H9 (cell line): ENCODE measurements at regions not wholly inside any gene's neighbourhood (a gene's known extent, or its start where the extent isn't known, plus 50 kb on each side); places are given as distances from the start of the nearest gene placed in this dataset.

ENCODE experiments used
- DNase-seq: peaks from one replicate; pipeline ENCODE4 v3.0.0-alpha.2; 2017
- H2AFZ ChIP-seq: one replicate; pipeline ENCODE4 v1.6.1; 2013; ENCODE audit warnings: mild to moderate bottlenecking, low read length, control low read depth, moderate library complexity
- H2AK5ac ChIP-seq: 2 replicates; pipeline ENCODE4 v1.6.1; 2013; ENCODE audit warnings: low read length, control low read depth, mixed read lengths; ENCODE audit not compliant: insufficient read length
- H2BK120ac ChIP-seq: one replicate; pipeline ENCODE4 v1.6.1; 2013; ENCODE audit warnings: low read depth, mild to moderate bottlenecking, low read length, control low read depth, inconsistent platforms; ENCODE audit not compliant: poor library complexity, severe bottlenecking
- H2BK12ac ChIP-seq: 2 replicates; pipeline ENCODE4 v1.6.1; 2013; ENCODE audit warnings: low read length, control low read depth, mixed read lengths, low read depth; ENCODE audit not compliant: insufficient read length
- H2BK15ac ChIP-seq: 2 replicates; pipeline ENCODE4 v1.6.1; 2013; ENCODE audit warnings: low read depth, low read length, control low read depth
- H2BK20ac ChIP-seq: one replicate; pipeline ENCODE4 v1.6.1; 2013; ENCODE audit warnings: low read depth, mild to moderate bottlenecking, low read length, control low read depth, inconsistent platforms; ENCODE audit not compliant: poor library complexity, severe bottlenecking
- H2BK5ac ChIP-seq: 2 replicates; pipeline ENCODE4 v1.6.1; 2013; ENCODE audit warnings: low read length, control low read depth, mixed read lengths; ENCODE audit not compliant: insufficient read length
- H3K14ac ChIP-seq: 2 replicates; pipeline ENCODE4 v1.6.1; 2013; ENCODE audit warnings: low read length, control low read depth; ENCODE audit not compliant: insufficient read depth
- H3K18ac ChIP-seq: 2 replicates; pipeline ENCODE4 v1.6.1; 2013; ENCODE audit warnings: low read depth, mild to moderate bottlenecking, mixed read lengths, low read length, control low read depth; ENCODE audit not compliant: insufficient read length
- H3K23ac ChIP-seq: 2 replicates; pipeline ENCODE4 v1.6.1; 2013; ENCODE audit warnings: low read length, control low read depth, mixed read lengths, low read depth; ENCODE audit not compliant: insufficient read length
- H3K23me2 ChIP-seq: 2 replicates; pipeline ENCODE4 v1.6.1; 2013; ENCODE audit warnings: low read depth, mild to moderate bottlenecking, mixed read lengths, low read length, control low read depth; ENCODE audit not compliant: insufficient read length, poor library complexity, severe bottlenecking
- H3K27ac ChIP-seq: 2 replicates; pipeline ENCODE4 v1.5.1; 2013; ENCODE audit warnings: low read length, control low read depth, mixed read lengths, low read depth; ENCODE audit not compliant: insufficient read length
- H3K27me3 ChIP-seq: 2 replicates; pipeline ENCODE4 v1.6.1; 2013; ENCODE audit warnings: low read length, control low read depth, inconsistent platforms; ENCODE audit not compliant: insufficient read depth
- H3K4ac ChIP-seq: 2 replicates; pipeline ENCODE4 v1.6.1; 2013; ENCODE audit warnings: low read depth, mild to moderate bottlenecking, control low read depth, inconsistent platforms, low read length, moderate library complexity
- H3K4me1 ChIP-seq: 2 replicates; pipeline ENCODE4 v1.6.1; 2013; ENCODE audit warnings: low read length, control low read depth, inconsistent platforms; ENCODE audit not compliant: insufficient read depth
- H3K4me2 ChIP-seq: 2 replicates; pipeline ENCODE4 v1.6.1; 2013; ENCODE audit warnings: low read length, control low read depth, mixed read lengths; ENCODE audit not compliant: insufficient read length, insufficient read depth
- H3K56ac ChIP-seq: 2 replicates; pipeline ENCODE4 v1.6.1; 2013; ENCODE audit warnings: low read depth, mild to moderate bottlenecking, mixed read lengths, low read length, control low read depth; ENCODE audit not compliant: insufficient read length
- H3K79me1 ChIP-seq: 2 replicates; pipeline ENCODE4 v1.6.1; 2013; ENCODE audit warnings: low read depth, mild to moderate bottlenecking, moderate library complexity, low read length, control low read depth, inconsistent platforms; ENCODE audit not compliant: insufficient read depth, poor library complexity, severe bottlenecking
- H3K79me2 ChIP-seq: 2 replicates; pipeline ENCODE4 v1.6.1; 2013; ENCODE audit warnings: low read length, control low read depth, inconsistent platforms; ENCODE audit not compliant: insufficient read depth
- H3K9ac ChIP-seq: 2 replicates; pipeline ENCODE4 v1.6.1; 2013; ENCODE audit warnings: low read length, control low read depth, mixed read lengths; ENCODE audit not compliant: insufficient read length; ENCODE audit errors: extremely low read depth
- H3K9me3 ChIP-seq: one replicate; pipeline ENCODE4 v1.6.1; 2013; ENCODE audit warnings: low read depth, low read length, inconsistent platforms; ENCODE audit not compliant: control insufficient read depth
- H3T11ph ChIP-seq: one replicate; pipeline ENCODE4 v1.6.1; 2013; ENCODE audit warnings: mild to moderate bottlenecking, low read length, control low read depth, inconsistent platforms
- H4K20me1 ChIP-seq: one replicate; pipeline ENCODE4 v1.6.1; 2013; ENCODE audit not compliant: control insufficient read depth, insufficient read length, insufficient read depth
- H4K5ac ChIP-seq: 2 replicates; pipeline ENCODE4 v1.6.1; 2013; ENCODE audit warnings: low read depth, mild to moderate bottlenecking, mixed read lengths, low read length, control low read depth; ENCODE audit not compliant: insufficient read length
- H4K8ac ChIP-seq: replicated peaks from 2 replicates; pipeline ENCODE4 v1.6.1; 2013; ENCODE audit warnings: low read length, control low read depth, mixed read lengths, low read depth; ENCODE audit not compliant: insufficient read length
- H4K91ac ChIP-seq: 2 replicates; pipeline ENCODE4 v1.6.1; 2013; ENCODE audit warnings: low read depth, mild to moderate bottlenecking, moderate library complexity, mixed read lengths, low read length, control low read depth; ENCODE audit not compliant: insufficient read length
- H3K27ac Mint-ChIP-seq, 3 experiments: 2 replicates in 2 of 3; 3 replicates in 1 of 3; pipeline ENCODE4 v1.8.0; 2020 to 2021; ENCODE audit warnings: mixed read lengths in 3 of 3, mild to moderate bottlenecking in 1 of 3, moderate library complexity in 1 of 3
- H3K27me3 Mint-ChIP-seq: 2 replicates; pipeline ENCODE4 v1.8.0; 2021; ENCODE audit warnings: low read depth, mild to moderate bottlenecking, moderate library complexity, mixed read lengths
- H3K36me3 Mint-ChIP-seq, 3 experiments: 2 replicates in 2 of 3; 3 replicates in 1 of 3; pipeline ENCODE4 v1.8.0; 2020 to 2021; ENCODE audit warnings: low read depth in 3 of 3, mixed read lengths in 3 of 3; ENCODE audit not compliant: insufficient read depth in 1 of 3
- H3K4me1 Mint-ChIP-seq, 2 experiments: 2 replicates each; pipeline ENCODE4 v1.8.0; 2020; ENCODE audit warnings: mixed read lengths in 2 of 2
- H3K4me3 Mint-ChIP-seq, 2 experiments: 2 replicates in 1 of 2; 3 replicates in 1 of 2; pipeline ENCODE4 v1.8.0; 2020 to 2021; ENCODE audit warnings: mild to moderate bottlenecking in 2 of 2, mixed read lengths in 2 of 2, moderate library complexity in 1 of 2
- H3K9me3 Mint-ChIP-seq, 2 experiments: 2 replicates in 1 of 2; 3 replicates in 1 of 2; pipeline ENCODE4 v1.8.0; 2020; ENCODE audit warnings: mild to moderate bottlenecking in 2 of 2, mixed read lengths in 2 of 2, moderate library complexity in 1 of 2
- WGBS: extraction: QIAGEN DNeasy Blood & Tissue Kit; methylation state at CpG from one replicate; pipeline ENCODE4 v1.1.7; 2013; ENCODE audit warnings: missing lambda C conversion rate, low lambda C conversion rate, mixed read lengths; ENCODE audit not compliant: insufficient read length; ENCODE audit errors: extremely low coverage; 5-methylcytosine and 5-hydroxymethylcytosine counted together
- TF ChIP-seq, protein P1 (sequence below): fragments of 200-600 bp; sonication (generic); conservative IDR thresholded peaks from 3 replicates; pipeline ENCODE4 v1.8.0; 2021; ENCODE audit warnings: antibody characterized with exemption, mild to moderate bottlenecking

DNA sequence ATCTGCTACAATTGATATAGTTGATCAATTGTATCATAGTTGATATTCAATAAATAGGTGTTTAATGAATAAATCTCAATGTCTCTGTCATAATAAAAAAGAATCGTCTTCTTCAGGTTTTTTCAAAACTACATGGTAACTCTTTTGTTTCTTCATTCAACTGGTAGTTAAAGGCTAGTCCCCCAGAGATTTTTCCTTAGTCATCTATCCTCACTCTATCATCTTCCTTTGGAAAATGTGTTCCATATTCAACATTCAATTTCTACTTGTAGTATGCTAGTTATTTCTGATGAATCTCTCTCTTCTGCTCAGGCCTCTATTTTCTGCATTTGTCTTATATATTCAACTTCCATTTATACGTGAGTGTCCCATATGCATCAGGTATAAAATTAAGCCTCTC, 558.8 kb downstream of the KCNT2 start:
- Histone ChIP-seq H3K4me2 (no peak overlapping the region), H3K79me2 (no peaks in the 10 kb centered on the region), H2BK120ac (no peak overlapping the region), H3K9ac (no peak overlapping the region), H4K20me1 (no peaks in the 10 kb centered on the region), H2BK15ac (no peak overlapping the region), H3K18ac (no peak overlapping the region), H2AK5ac (no peak overlapping the region), H4K8ac (no peak overlapping the region), H2BK5ac (no peak overlapping the region), H3K27ac (no peak overlapping the region), H3K14ac (no peak overlapping the region), H2BK12ac (no peak overlapping the region), H3K23me2 (no peaks in the 10 kb centered on the region), H3K23ac (no peak overlapping the region), H3K9me3 (no peaks in the 10 kb centered on the region), H3K27me3 (no peaks in the 10 kb centered on the region), H2AFZ (no peak overlapping the region), H3K79me1 (no peaks in the 10 kb centered on the region), H4K91ac (no peak overlapping the region), H3T11ph (no peak overlapping the region), H2BK20ac (no peak overlapping the region), H4K5ac (no peak overlapping the region), H3K4ac (no peak overlapping the region), H3K4me1 (no peaks in the 10 kb centered on the region), H3K56ac (no peak overlapping the region)
- H3K9me3 Mint-ChIP-seq, result no peaks in the 10 kb centered on the region
- H3K4me3 Mint-ChIP-seq, result no peak overlapping the region
- no peaks in the 10 kb centered on the region; a peak in 1 of 4 replicates for H3K4me1 Mint-ChIP-seq
- WGBS, result no CpG with 5 or more reads among the region's 2 CpGs
- peak overlapping the region in 1 of 3 experiments; percentile 25; a peak in 2 of 7 replicates for H3K27ac Mint-ChIP-seq
- TF ChIP-seq, protein P1, sequence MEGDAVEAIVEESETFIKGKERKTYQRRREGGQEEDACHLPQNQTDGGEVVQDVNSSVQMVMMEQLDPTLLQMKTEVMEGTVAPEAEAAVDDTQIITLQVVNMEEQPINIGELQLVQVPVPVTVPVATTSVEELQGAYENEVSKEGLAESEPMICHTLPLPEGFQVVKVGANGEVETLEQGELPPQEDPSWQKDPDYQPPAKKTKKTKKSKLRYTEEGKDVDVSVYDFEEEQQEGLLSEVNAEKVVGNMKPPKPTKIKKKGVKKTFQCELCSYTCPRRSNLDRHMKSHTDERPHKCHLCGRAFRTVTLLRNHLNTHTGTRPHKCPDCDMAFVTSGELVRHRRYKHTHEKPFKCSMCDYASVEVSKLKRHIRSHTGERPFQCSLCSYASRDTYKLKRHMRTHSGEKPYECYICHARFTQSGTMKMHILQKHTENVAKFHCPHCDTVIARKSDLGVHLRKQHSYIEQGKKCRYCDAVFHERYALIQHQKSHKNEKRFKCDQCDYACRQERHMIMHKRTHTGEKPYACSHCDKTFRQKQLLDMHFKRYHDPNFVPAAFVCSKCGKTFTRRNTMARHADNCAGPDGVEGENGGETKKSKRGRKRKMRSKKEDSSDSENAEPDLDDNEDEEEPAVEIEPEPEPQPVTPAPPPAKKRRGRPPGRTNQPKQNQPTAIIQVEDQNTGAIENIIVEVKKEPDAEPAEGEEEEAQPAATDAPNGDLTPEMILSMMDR, result no peak
- no peaks in the 10 kb centered on the region for H3K36me3 Mint-ChIP-seq
- DNase-seq, result no peak
- no peaks in the 10 kb centered on the region for H3K27me3 Mint-ChIP-seq
